ENCODE measurements at regions not wholly inside any gene's neighbourhood (a gene's known extent, or its start where the extent isn't known, plus 50 kb on each side); places are given as distances from the start of the nearest gene placed in this dataset.

DNA sequence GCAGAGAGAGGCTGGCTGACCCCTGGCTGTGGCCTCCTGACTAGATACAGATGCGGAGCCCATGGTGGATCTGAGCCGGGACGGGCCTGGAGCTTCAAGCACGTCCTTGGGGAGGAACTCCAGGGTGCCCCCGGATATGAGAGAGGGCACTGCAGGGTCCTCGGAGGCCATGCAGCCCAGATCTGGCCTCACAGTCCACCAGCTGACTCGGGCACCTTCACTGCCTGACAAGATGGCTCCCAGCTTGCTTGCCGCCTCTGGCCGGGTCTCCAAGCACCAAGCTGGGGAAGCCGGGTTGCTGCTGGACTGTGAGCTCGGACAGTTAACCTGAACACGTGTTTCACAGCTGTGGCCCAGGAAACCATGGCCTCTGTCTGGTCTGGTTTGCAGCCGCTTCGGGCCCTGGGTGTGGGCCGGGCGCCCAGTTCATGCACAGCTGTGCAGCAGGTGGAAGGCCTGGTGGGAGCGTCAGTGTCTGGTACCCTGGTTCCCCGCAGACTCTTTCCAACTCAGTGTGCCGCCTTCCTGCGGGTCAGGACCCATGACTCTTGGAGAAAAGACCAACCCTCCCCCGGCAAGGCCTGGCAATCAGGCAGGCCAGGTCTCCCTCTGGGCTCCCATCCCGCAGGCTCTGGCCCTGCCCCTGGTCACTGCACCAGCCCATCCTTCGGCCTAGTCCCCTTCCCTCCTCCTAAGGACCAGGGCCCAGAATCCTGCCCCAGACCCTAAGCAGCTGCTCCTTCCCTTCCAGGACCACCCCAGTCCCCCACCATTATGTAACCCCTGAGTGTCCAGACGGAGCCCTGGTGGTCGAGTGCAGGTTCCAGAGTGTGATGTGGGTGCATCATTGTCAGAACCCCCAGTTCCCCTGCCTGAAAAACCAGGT lies 74.6 kb upstream of the OTOS start:
- TF ChIP-seq, protein P1, sequence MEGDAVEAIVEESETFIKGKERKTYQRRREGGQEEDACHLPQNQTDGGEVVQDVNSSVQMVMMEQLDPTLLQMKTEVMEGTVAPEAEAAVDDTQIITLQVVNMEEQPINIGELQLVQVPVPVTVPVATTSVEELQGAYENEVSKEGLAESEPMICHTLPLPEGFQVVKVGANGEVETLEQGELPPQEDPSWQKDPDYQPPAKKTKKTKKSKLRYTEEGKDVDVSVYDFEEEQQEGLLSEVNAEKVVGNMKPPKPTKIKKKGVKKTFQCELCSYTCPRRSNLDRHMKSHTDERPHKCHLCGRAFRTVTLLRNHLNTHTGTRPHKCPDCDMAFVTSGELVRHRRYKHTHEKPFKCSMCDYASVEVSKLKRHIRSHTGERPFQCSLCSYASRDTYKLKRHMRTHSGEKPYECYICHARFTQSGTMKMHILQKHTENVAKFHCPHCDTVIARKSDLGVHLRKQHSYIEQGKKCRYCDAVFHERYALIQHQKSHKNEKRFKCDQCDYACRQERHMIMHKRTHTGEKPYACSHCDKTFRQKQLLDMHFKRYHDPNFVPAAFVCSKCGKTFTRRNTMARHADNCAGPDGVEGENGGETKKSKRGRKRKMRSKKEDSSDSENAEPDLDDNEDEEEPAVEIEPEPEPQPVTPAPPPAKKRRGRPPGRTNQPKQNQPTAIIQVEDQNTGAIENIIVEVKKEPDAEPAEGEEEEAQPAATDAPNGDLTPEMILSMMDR (IDR thresholded peaks at IDR 0.05; ENCODE audit: unreplicated experiment), result no peak
- Mint-ChIP-seq H3K27ac (ENCODE audit: low read depth, unreplicated experiment) (no peak overlapping the region), H3K4me3 (ENCODE audit: unreplicated experiment) (no peak overlapping the region), H3K27me3 (ENCODE audit: insufficient read depth, unreplicated experiment) (peaks cover 10% of the 10 kb centered on the region), H3K9me3 (ENCODE audit: unreplicated experiment) (no peaks in the 10 kb centered on the region), H3K4me1 (ENCODE audit: insufficient read depth, unreplicated experiment) (peaks cover 4% of the 10 kb centered on the region), H3K36me3 (ENCODE audit: insufficient read depth, unreplicated experiment) (no peaks in the 10 kb centered on the region)
- BruUV-seq (replicated peaks), result no TSS peak
- POLR2A ChIA-PET, result interaction anchor here (0.6 kb wide), 1 partner anchor 45 kb away, joined by 3 read pairs; no protein-coding TSS in a partner anchor
- CTCF ChIA-PET, result interaction anchor here (0.5 to 0.7 kb wide), 2 partner anchors 10 to 13 kb away, joined by 3 to 4 read pairs; no protein-coding TSS in a partner anchor
- intact Hi-C loops (cut with micrococcal nuclease), result no loop called here
- DNase-seq (ENCODE audit: unreplicated experiment), result no peak

DNA sequence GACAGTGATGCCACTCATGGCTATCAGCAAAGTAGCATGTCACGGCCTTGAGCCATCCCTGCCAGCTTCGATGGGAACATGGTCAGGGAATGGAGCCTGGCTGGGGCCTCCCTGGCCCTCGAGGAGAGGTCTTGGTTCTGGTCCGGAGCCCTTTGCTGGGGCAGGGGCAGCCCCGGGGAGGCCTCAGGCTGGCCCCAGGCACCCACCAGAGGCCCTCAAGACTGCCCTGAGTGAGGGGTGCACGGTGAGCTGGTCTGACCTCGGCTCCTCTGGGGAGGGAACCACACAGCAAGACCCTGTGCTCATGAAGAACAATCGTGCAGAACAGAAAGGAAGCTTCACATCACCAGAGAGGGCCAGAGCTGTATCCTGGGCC lies 75.2 kb upstream of the OTOS start:
- H3K4me1 Mint-ChIP-seq (ENCODE audit: insufficient read depth, unreplicated experiment), result peaks cover 10% of the 10 kb centered on the region
- CTCF ChIA-PET, result no interaction called here

DNA sequence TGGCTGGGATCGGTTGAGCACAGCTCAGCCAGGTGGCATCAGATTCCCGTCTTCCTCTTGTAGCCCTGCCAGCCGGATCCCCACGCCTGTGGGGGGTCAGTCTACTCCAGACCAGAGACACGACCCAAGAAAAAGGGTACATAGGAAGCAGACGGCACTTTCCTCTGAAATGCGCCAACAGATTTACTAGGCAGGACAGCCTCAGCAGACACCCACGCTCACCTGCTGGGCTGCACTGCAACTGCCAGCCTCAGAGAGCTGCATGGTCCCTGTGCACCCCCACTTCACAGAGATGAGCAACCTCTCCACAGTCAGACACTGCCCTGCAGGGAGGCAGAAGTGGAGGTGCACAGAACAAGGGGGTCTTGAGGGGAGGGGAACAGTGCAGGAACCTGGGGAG lies 75.7 kb upstream of the OTOS start:
- H3K27ac Mint-ChIP-seq (ENCODE audit: low read depth, unreplicated experiment), result no peak overlapping the region
- H3K36me3 Mint-ChIP-seq (ENCODE audit: insufficient read depth, unreplicated experiment), result no peaks in the 10 kb centered on the region
- TF ChIP-seq, protein P1 (IDR thresholded peaks at IDR 0.05; ENCODE audit: unreplicated experiment), result no peak
- intact Hi-C loops (cut with micrococcal nuclease), result no loop called here
- H3K4me1 Mint-ChIP-seq (ENCODE audit: insufficient read depth, unreplicated experiment), result peaks cover 13% of the 10 kb centered on the region
- POLR2A ChIA-PET, result interaction anchor here (0.6 kb wide), 1 partner anchor 46 kb away, joined by 3 read pairs; no protein-coding TSS in a partner anchor
- no TSS peak for BruUV-seq (replicated peaks)
- no peaks in the 10 kb centered on the region for H3K9me3 Mint-ChIP-seq (ENCODE audit: unreplicated experiment)
- CTCF ChIA-PET, result no interaction called here
- peaks cover 18% of the 10 kb centered on the region for H3K27me3 Mint-ChIP-seq (ENCODE audit: insufficient read depth, unreplicated experiment)
- no peak for DNase-seq (ENCODE audit: unreplicated experiment)
- no peak overlapping the region for H3K4me3 Mint-ChIP-seq (ENCODE audit: unreplicated experiment)

More for the DNA sequence above, 75.2 kb upstream of the OTOS start:
- Mint-ChIP-seq H3K4me3 (ENCODE audit: unreplicated experiment) (no peak overlapping the region), H3K27ac (ENCODE audit: low read depth, unreplicated experiment) (no peak overlapping the region), H3K36me3 (ENCODE audit: insufficient read depth, unreplicated experiment) (no peaks in the 10 kb centered on the region), H3K27me3 (ENCODE audit: insufficient read depth, unreplicated experiment) (peaks cover 16% of the 10 kb centered on the region), H3K9me3 (ENCODE audit: unreplicated experiment) (no peaks in the 10 kb centered on the region)
- no peak for DNase-seq (ENCODE audit: unreplicated experiment)
- POLR2A ChIA-PET, result interaction anchor here (0.6 kb wide), 1 partner anchor 46 kb away, joined by 3 read pairs; no protein-coding TSS in a partner anchor
- intact Hi-C loops (cut with micrococcal nuclease), result no loop called here
- no TSS peak for BruUV-seq (replicated peaks)
- TF ChIP-seq, protein P1 (IDR thresholded peaks at IDR 0.05; ENCODE audit: unreplicated experiment), result no peak

DNA sequence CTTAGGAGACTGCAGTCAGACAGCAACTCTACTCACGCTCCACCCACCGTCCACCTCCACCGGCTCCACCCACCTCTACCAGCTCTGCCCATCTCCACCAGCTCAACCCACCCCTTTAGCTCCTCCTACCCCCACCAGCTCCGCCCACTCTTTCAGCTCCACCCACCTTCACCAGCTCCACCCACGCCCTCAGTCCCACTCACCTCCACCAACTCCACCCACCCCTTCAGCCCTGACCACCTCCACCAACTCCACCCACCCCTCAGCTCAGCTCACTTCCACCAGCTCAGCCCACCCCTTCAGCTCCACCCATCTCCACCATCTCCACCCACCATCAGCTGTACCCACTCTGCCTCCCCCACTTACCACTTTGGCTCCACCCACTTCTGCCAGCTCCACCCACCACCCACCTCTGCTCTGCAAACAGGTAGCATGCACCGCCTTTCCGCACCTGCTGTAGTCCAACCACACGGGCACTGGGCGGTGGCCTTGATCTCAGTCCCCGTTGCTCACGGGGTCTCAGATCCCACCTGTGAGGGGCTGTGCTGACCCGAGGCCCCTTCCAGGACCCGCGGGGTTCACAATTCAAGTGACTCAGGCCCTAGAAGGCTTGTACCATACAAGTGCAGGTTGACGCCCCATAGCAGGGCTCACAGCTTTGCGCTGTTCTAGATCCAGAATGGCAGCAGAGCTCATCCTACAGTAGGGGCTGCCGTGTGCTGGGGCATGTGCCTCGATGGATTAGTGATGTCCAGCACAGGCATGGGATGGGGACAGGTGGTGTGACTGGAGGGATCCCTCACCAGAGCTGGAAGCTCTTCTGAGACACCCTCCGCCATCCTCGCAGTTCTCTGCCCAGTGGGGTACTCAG lies 77.2 kb upstream of the OTOS start:
- Mint-ChIP-seq H3K9me3 (ENCODE audit: unreplicated experiment) (no peaks in the 10 kb centered on the region), H3K4me1 (ENCODE audit: insufficient read depth, unreplicated experiment) (peaks cover 13% of the 10 kb centered on the region), H3K27me3 (ENCODE audit: insufficient read depth, unreplicated experiment) (peaks cover 18% of the 10 kb centered on the region), H3K27ac (ENCODE audit: low read depth, unreplicated experiment) (no peak overlapping the region), H3K36me3 (ENCODE audit: insufficient read depth, unreplicated experiment) (no peaks in the 10 kb centered on the region), H3K4me3 (ENCODE audit: unreplicated experiment) (no peak overlapping the region)
- intact Hi-C loops (cut with micrococcal nuclease), result no loop called here
- POLR2A ChIA-PET, result interaction anchor here (0.8 kb wide), 1 partner anchor 217 kb away, joined by 5 read pairs; no protein-coding TSS in a partner anchor
- TF ChIP-seq, protein P1 (IDR thresholded peaks at IDR 0.05; ENCODE audit: unreplicated experiment), result no peak
- DNase-seq (ENCODE audit: unreplicated experiment), result no peak
- CTCF ChIA-PET, result interaction anchor here (0.6 to 1.4 kb wide), 4 partner anchors 10 to 234 kb away, joined by 3 to 7 read pairs (median 4); no protein-coding TSS in a partner anchor
- no TSS peak for BruUV-seq (replicated peaks)
